ENCODE measurements at regions not wholly inside any gene's neighbourhood (a gene's known extent, or its start where the extent isn't known, plus 50 kb on each side); places are given as distances from the start of the nearest gene placed in this dataset.
"Not testable (repeated sequence)": the region's sequence is repeated elsewhere in the genome, so short reads cannot be mapped to it uniquely, and the experiment has no call there.

DNA sequence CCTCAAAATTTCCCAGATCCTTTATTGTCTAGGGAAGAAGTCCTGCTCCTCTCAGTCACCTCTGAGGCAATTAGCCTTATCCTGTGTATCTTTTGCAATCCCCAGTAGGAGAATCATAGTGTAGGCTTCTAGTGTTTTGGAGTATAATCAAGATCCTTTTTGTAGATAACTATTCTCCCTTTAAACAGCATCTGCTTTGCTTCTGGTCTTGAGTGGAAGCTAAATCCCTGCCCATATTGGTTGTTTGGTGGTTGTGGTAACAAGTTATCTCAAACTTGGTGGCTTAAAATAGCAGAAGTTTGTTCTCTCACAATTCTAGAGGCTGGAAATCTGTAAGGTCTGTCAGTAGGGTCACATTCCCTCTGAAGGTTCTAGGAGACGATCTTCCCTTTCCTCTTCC, 217.5 kb upstream of the RASGRP1 start:
- TF ChIP-seq, protein P1, sequence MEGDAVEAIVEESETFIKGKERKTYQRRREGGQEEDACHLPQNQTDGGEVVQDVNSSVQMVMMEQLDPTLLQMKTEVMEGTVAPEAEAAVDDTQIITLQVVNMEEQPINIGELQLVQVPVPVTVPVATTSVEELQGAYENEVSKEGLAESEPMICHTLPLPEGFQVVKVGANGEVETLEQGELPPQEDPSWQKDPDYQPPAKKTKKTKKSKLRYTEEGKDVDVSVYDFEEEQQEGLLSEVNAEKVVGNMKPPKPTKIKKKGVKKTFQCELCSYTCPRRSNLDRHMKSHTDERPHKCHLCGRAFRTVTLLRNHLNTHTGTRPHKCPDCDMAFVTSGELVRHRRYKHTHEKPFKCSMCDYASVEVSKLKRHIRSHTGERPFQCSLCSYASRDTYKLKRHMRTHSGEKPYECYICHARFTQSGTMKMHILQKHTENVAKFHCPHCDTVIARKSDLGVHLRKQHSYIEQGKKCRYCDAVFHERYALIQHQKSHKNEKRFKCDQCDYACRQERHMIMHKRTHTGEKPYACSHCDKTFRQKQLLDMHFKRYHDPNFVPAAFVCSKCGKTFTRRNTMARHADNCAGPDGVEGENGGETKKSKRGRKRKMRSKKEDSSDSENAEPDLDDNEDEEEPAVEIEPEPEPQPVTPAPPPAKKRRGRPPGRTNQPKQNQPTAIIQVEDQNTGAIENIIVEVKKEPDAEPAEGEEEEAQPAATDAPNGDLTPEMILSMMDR (IDR thresholded peaks at IDR 0.05): no peak
- DNase-seq (ENCODE audit: low spot score) (no peak), ATAC-seq (ENCODE audit: low FRiP score) (no peak)

DNA sequence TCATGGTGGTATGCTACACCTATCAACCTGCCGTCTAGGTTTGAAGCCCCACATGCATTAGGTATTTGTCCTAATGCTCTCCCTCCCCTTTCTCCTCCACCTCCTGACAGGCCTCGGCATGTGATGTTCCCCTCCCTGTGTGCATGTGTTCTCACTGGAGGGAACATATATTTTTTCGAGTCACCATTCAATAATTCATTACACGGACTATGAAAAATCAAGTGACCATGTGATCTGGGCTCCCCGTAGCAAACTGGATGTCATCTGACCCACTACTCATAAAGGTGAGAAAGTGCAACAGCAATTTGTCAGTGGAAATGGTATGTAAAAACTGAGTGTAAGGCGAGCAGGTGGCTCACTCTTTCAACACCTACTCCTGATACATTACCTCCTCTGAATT, 224.3 kb upstream of the RASGRP1 start:
- TF ChIP-seq, protein P1 (IDR thresholded peaks at IDR 0.05): no peak
- DNase-seq (ENCODE audit: low spot score) (no peak), ATAC-seq (ENCODE audit: low FRiP score) (no peak)

DNA sequence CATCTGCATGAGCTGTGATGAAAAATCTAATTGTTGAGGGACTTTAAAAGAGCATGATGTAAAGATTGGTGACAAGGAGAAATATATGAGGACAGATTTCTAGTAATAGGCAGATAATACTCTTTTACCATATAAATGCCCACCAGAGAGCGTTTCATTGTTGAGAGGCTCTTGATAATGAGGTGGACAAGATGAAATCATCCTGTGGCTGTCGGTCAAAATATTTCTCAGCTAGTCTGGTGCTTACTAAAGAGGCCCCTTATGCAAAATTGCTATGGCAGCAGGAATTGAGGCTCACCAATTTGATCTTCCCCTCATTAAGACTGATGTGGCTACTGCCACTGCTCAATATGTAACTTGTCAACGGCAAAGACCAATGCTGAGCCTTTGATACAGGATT, 225.0 kb upstream of the RASGRP1 start:
- TF ChIP-seq, protein P1 (IDR thresholded peaks at IDR 0.05): no peak
- no peak for DNase-seq (ENCODE audit: low spot score)
- no peak for ATAC-seq (ENCODE audit: low FRiP score)

DNA sequence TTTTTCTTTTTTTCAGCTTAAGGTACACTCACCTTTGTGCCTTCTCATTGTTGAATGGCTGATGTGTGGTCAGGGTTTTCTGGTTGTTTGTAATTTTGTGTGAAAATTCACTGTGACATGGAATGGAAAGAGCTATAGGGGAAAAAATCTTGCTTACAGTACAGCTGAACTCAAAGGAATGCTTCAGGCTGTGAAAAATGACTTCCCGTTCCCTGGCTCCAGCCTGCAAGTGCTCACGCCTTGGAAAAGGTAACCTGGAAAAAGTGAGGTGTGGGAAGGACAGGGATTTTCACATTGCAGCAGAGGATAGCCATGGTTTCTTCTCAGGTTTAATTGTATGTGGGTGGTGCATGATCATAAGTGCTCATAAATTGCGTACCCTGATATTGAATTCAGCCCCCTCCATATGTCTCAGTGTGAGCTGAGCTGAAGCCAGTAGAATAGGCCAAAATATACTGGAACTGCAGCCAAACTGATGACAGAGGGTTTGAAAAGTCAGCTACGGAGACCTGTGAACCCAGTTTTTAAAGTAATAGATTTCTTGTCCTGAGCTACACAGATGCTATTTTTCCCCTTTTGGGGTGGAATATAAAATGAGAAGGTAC, 228.7 kb upstream of the RASGRP1 start:
- no peak for DNase-seq (ENCODE audit: low spot score)
- TF ChIP-seq, protein P1 (IDR thresholded peaks at IDR 0.05): no peak
- no peak for ATAC-seq (ENCODE audit: low FRiP score)

DNA sequence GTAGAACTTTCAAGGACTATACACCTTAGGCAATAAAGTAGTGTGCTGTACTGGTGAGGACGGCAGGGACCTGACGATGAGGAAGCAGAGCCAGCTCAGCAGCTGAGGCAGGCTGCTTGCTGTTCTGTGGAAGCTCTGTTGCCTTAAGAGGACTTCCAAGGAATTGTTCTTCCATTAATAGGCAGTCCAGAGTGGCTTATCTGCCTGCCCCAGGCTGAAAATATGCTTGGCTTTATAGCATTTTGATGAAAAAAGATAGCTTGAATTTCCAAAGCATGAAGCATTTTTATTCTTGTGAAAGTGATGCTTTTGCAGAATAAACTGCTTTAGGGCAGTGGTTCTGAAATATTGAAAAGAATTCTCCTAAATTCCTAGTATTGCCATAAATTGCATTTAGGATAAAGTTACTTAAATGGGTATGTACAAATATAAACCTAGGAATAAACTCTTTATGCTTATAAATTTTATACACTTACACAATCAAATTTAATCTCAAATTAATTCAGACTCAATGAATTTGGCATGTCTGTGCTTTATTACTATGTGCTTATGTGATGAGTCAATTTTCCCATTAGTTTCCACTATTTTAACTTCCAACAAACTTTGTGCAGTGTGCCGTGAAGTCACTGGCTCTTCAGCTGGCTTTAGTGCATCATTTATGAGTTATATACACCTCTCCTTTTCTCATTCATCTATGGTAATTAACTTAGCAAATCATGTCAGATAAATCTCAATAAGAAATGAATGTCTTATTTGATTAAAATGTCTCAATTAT, 231.0 kb upstream of the RASGRP1 start:
- DNase-seq (ENCODE audit: low spot score) (no peak), ATAC-seq (ENCODE audit: low FRiP score) (no peak)
- TF ChIP-seq, protein P1 (IDR thresholded peaks at IDR 0.05): no peak

DNA sequence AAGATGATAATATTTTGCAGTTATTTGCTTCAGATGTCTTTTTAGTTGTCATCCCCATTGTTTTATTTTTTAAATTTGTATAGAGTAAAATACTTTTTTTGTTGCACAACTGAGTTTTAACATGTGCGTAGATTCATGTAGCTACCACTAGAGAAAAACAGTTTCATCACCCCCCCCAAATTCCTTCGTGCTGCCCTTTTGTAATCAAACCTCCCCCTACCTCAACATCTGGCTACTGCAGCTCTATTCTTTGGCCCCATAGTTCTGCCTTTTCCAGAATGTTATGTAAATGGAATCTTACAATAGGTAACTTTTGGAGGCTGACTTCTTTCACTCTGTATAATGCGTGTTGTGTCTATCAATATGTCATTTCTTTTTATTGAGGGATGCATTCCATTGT, 232.0 kb upstream of the RASGRP1 start:
- no peak for ATAC-seq (ENCODE audit: low FRiP score)
- no peak for DNase-seq (ENCODE audit: low spot score)
- TF ChIP-seq, protein P1 (IDR thresholded peaks at IDR 0.05): no peak

DNA sequence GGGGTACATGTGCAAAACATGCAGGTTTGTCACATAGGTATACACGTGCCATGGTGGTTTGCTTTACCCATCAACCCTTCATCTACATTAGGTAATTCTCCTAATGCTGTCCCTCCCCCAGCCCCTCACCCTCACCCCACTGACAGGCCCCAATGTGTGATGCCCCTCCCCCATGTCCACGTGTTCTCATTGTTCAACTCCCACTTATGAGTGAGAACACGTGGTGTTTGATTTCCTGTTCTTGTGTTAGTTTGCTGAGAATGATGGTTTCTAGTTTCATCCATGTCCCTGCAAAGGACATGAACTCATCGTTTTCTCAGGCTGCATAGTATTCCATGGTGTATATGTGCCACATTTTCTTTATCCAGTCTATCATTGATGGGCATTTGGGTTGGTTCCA, 232.9 kb upstream of the RASGRP1 start:
- not testable (repeated sequence) for DNase-seq (ENCODE audit: low spot score); ATAC-seq (ENCODE audit: low FRiP score)

DNA sequence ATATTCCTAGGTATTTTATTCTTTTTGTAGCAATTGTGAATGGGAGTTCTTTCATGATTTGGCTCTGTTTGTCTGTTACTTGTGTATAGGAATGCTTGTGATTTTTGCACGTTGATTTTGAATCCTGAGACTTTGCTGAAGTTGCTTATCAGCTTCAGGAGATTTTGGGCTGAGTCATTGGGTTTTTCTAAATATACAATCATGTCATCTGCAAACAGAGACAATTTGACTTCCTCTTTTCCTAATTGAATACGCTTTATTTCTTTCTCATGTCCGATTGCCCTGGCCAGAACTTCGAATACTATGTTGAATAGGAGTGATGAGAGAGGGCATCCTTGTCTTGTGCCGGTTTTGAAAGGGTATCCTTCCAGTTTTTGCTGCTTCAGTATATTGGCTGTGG, 234.6 kb upstream of the RASGRP1 start:
- not testable (repeated sequence) for ATAC-seq (ENCODE audit: low FRiP score); DNase-seq (ENCODE audit: low spot score)
